ENCODE measurements at regions not wholly inside any gene's neighbourhood (a gene's known extent, or its start where the extent isn't known, plus 50 kb on each side); places are given as distances from the start of the nearest gene placed in this dataset.

DNA sequence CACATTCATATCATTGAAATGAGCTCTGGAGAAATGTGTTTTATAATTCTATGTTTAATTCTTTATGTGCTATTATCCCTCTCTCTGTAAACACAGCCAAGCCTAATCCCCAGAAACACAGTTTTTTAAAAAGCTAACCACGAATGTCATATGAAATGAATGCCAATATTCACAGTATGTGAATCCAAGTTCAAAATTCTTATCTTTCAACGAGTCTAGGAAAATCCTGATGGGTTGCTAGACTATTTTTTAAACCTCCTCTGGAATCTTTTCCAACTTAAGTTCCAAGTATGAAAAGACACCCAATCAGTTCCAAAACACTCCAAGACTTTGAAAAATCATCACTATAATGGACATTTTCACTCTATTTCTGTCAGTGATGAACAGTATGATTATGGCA lies 689.3 kb downstream of the HACE1 start:
- no peak overlapping the region for H3K4me3 ChIP-seq (ENCODE audit: low read depth, low read length)
- TF ChIP-seq, protein P1, sequence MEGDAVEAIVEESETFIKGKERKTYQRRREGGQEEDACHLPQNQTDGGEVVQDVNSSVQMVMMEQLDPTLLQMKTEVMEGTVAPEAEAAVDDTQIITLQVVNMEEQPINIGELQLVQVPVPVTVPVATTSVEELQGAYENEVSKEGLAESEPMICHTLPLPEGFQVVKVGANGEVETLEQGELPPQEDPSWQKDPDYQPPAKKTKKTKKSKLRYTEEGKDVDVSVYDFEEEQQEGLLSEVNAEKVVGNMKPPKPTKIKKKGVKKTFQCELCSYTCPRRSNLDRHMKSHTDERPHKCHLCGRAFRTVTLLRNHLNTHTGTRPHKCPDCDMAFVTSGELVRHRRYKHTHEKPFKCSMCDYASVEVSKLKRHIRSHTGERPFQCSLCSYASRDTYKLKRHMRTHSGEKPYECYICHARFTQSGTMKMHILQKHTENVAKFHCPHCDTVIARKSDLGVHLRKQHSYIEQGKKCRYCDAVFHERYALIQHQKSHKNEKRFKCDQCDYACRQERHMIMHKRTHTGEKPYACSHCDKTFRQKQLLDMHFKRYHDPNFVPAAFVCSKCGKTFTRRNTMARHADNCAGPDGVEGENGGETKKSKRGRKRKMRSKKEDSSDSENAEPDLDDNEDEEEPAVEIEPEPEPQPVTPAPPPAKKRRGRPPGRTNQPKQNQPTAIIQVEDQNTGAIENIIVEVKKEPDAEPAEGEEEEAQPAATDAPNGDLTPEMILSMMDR (IDR thresholded peaks at IDR 0.05; ENCODE audit: insufficient read depth, low read depth, low read length) = no peak
- DNase-seq (ENCODE audit: low read depth) = no peak

DNA sequence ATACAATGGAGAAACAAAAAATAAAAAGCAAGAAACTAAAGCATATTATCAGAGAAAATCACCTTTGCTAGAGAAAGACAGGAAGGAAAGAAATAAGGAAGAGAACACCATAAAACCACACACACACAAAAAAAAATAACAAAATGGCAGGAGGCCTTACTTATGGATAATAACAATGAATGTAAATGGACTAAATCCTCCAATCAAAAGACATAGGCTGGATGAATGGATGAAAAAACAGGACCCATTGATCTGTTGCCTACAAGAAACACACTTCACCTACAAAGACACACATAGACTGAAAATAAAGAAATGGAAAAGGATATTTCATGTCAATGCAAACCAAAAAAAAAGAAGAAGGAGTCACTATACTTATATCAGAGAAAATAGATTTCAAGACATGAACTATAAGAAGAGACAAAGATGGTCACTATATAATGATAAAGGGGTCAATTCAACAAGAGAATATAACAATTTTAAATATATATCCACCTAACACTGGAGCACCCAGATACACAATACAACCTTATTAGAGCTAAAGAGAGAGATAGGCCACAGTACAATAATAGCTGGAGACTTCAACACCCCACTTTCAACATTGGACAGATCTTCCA lies 693.6 kb downstream of the HACE1 start:
- TF ChIP-seq, protein P1 (IDR thresholded peaks at IDR 0.05; ENCODE audit: insufficient read depth, low read depth, low read length) = no peak
- DNase-seq (ENCODE audit: low read depth) = no peak
- no peak overlapping the region for H3K4me3 ChIP-seq (ENCODE audit: low read depth, low read length)

DNA sequence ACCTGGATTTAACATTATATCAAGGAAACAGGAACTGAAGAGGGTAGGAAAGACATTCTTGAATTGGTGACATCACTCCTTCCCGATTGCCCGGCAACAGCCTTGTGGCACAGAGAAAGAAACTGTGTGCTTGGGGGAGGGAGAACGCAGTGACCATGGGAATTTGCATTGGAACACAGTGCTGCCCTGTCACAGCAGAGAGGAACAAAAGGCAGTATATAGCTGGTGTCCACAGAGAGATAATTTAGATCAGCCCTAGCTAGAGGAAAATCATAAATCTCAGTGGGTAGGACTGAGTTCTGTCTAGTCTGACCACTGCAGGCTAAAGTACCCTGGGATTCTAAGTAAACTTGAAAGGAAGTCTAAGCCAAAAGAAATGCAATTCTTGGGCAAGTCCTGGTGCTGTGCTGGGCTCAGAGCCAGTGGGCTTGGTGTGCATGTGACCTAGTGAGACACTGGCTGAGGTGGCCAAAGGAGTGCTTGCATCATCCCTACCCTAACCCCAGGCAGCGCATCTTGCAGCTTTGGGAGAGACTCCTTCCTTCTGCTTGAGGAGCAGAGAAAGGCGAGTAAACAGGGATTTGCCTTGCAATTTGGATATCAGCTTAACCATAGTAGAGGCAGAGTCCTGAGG lies 697.6 kb downstream of the HACE1 start:
- H3K4me3 ChIP-seq (ENCODE audit: low read depth, low read length) = no peak overlapping the region
- TF ChIP-seq, protein P1 (IDR thresholded peaks at IDR 0.05; ENCODE audit: insufficient read depth, low read depth, low read length) = no peak
- peak; percentile 76 for DNase-seq (ENCODE audit: low read depth)

DNA sequence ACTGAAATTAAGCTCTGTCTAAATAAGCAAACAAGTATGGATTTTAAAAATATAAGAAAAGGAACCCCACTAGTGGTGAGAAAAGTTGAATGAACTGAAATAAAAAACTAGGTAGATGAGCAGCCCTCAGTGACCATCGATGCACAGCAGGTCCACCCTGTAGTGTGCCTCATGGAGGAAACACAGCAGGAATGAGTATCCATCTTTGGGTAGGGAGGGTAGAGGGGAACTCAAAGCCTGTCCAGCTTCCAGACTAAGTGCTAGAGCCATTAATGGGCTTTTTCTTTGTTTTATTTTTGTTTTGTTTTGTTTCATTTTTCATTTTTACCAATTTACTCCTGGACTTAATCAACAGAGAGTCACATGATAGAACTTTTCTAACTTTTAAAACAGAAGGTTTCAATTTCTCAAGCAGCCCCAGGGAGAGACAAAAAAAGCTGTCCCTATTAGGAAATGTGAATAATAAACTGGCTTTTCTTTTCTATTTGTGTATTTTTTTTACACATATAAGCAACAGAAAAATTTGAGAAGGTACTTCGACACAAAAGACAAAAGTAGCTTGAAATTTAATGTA lies 700.6 kb downstream of the HACE1 start:
- DNase-seq (ENCODE audit: low read depth) = no peak
- TF ChIP-seq, protein P1 (IDR thresholded peaks at IDR 0.05; ENCODE audit: insufficient read depth, low read depth, low read length) = no peak
- H3K4me3 ChIP-seq (ENCODE audit: low read depth, low read length) = no peak overlapping the region

DNA sequence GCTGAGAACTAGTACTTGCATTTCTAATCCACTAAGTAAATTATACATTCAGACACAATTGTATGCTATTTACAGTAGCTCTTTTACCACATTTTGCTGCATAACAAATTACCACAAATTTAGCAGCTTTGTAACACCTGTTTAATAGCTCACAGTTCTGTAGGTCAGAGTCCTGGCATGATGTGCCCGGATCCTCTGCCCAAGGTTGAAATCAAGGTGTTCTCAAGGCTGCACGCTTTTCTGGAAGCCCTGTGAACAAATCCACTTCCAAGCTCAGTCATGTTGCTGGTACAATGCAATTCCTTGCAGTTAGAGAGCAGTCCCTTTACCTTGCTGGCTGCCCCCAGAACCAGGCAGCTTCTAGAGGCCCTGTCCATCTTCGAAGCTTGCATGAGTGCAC lies 716.0 kb downstream of the HACE1 start:
- no peak for DNase-seq (ENCODE audit: low read depth)
- TF ChIP-seq, protein P1 (IDR thresholded peaks at IDR 0.05; ENCODE audit: insufficient read depth, low read depth, low read length) = no peak
- H3K4me3 ChIP-seq (ENCODE audit: low read depth, low read length) = no peak overlapping the region

DNA sequence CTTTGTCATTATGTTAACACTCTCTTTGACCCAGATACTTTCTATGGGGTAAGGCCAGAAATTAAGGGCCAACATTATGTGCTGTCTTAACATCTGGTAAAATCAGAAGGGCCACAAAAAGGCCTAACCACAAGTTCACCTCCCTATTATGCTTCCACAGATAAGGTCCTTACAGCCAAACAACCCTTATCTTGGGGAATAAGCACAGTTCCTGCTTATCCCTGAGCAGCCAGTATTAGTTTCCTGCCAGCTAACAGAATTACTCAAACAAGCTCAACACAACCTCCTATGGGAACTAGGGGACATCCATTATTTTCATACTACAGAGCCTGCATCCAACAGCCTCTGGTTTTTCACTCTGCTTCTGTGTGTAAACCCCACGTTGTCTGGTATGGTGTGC lies 724.8 kb downstream of the HACE1 start:
- DNase-seq (ENCODE audit: low read depth) = no peak
- TF ChIP-seq, protein P1 (IDR thresholded peaks at IDR 0.05; ENCODE audit: insufficient read depth, low read depth, low read length) = no peak
- no peak overlapping the region for H3K4me3 ChIP-seq (ENCODE audit: low read depth, low read length)

All from fibroblast of villous mesenchyme (primary cell).